Ovary (tissue), 3 donors: ENCODE measurements at regions not wholly inside any gene's neighbourhood (a gene's known extent, or its start where the extent isn't known, plus 50 kb on each side); places are given as distances from the start of the nearest gene placed in this dataset.
"Not testable (repeated sequence)": the region's sequence is repeated elsewhere in the genome, so short reads cannot be mapped to it uniquely, and the experiment has no call there.

Experiments
- CTCF ChIP-seq, 3 donors: fragments of 450-650 bp in 2 of 3; fragments of 200-600 bp in 1 of 3; IDR thresholded peaks; one replicate each; pipeline versions ENCODE4 v1.5.1 to v1.8.0; 2016 to 2022; ENCODE audit warnings: antibody characterized with exemption in 3 of 3, mild to moderate bottlenecking in 1 of 3
- EP300 ChIP-seq: sonication (generic); formaldehyde crosslinking; IDR thresholded peaks from one replicate; pipeline ENCODE4 v1.6.1; 2017; ENCODE audit warnings: antibody characterized with exemption
- donor health status: DM: no; HTN: no; CAD: no.

DNA sequence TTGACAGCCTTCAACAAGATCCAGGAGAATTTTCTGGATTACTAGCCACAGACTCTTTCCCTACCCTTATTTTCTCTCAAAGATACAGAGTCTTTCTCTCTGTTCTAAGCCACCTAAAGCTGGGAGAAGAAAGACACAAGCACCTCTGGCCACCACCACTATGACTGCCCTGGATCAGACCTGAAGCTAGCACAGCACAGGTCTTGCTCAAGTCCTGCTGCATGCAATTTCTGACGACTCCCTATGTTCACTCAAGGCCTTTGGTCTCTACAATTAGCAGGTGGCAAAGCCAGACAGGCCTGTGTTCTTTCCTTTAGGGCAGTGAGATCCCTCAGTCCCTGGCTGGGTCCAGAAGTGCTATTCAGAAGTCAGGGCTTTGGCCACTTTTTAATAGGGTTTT is 1614.5 kb downstream of the SPATA31A7 start:
- not testable (repeated sequence) for TF ChIP-seq CTCF (IDR thresholded peaks at IDR 0.05); EP300
